Nephron (organoid): ENCODE measurements at regions not wholly inside any gene's neighbourhood (a gene's known extent, or its start where the extent isn't known, plus 50 kb on each side); places are given as distances from the start of the nearest gene placed in this dataset.

Experiments used
- H3K27ac Mint-ChIP-seq, 3 experiments: 2 replicates each; pipeline ENCODE4 v1.8.0; 2020; ENCODE audit warnings: mixed read lengths in 3 of 3, mild to moderate bottlenecking in 2 of 3, moderate library complexity in 1 of 3
- H3K27me3 Mint-ChIP-seq: 2 replicates; pipeline ENCODE4 v1.8.0; 2021; ENCODE audit warnings: low read depth, mild to moderate bottlenecking, moderate library complexity, mixed read lengths
- H3K36me3 Mint-ChIP-seq: 2 replicates; pipeline ENCODE4 v1.8.0; 2020; ENCODE audit warnings: low read depth, mixed read lengths
- H3K4me1 Mint-ChIP-seq: 2 replicates; pipeline ENCODE4 v1.8.0; 2020; ENCODE audit warnings: mixed read lengths
- H3K4me3 Mint-ChIP-seq, 3 experiments: 2 replicates each; pipeline ENCODE4 v1.8.0; 2020; ENCODE audit warnings: mild to moderate bottlenecking in 3 of 3, mixed read lengths in 3 of 3, moderate library complexity in 2 of 3
- H3K9me3 Mint-ChIP-seq: 2 replicates; pipeline ENCODE4 v1.8.0; 2020; ENCODE audit warnings: mixed read lengths
- TF ChIP-seq, protein P1 (sequence below), 3 experiments: fragments of 200-600 bp; sonication (generic); IDR thresholded peaks; one replicate each; pipeline ENCODE4 v1.5.0; 2021; ENCODE audit warnings: antibody characterized with exemption in 3 of 3; ENCODE audit not compliant: unreplicated experiment in 3 of 3

DNA sequence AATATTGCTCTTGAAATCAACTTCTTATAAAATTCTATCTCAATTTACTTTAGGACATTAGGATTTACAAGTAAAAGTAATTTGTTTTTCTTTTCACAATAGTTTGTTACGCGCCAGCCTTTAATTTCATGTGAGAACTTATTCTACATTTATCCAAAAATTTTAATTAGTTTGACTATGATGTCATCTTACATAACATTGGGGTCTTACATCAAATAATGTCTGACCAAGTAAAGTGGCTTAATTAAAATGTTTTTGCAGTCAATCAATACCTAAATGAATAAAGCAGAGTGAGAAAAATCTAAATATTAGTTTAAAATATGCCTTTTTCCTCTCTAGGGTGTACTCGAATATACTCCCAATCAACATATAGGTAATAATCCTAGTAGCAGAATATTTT is 666.2 kb upstream of the FBXO33 start:
- no peaks in the 10 kb centered on the region for H3K4me1 Mint-ChIP-seq
- no peaks in the 10 kb centered on the region for H3K36me3 Mint-ChIP-seq
- H3K27ac Mint-ChIP-seq: no peak overlapping the region
- TF ChIP-seq, protein P1, sequence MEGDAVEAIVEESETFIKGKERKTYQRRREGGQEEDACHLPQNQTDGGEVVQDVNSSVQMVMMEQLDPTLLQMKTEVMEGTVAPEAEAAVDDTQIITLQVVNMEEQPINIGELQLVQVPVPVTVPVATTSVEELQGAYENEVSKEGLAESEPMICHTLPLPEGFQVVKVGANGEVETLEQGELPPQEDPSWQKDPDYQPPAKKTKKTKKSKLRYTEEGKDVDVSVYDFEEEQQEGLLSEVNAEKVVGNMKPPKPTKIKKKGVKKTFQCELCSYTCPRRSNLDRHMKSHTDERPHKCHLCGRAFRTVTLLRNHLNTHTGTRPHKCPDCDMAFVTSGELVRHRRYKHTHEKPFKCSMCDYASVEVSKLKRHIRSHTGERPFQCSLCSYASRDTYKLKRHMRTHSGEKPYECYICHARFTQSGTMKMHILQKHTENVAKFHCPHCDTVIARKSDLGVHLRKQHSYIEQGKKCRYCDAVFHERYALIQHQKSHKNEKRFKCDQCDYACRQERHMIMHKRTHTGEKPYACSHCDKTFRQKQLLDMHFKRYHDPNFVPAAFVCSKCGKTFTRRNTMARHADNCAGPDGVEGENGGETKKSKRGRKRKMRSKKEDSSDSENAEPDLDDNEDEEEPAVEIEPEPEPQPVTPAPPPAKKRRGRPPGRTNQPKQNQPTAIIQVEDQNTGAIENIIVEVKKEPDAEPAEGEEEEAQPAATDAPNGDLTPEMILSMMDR (IDR thresholded peaks at IDR 0.05; ENCODE audit: unreplicated experiment in 3 of 3): no peak
- no peaks in the 10 kb centered on the region for H3K9me3 Mint-ChIP-seq
- no peaks in the 10 kb centered on the region for H3K27me3 Mint-ChIP-seq
- no peak overlapping the region for H3K4me3 Mint-ChIP-seq

DNA sequence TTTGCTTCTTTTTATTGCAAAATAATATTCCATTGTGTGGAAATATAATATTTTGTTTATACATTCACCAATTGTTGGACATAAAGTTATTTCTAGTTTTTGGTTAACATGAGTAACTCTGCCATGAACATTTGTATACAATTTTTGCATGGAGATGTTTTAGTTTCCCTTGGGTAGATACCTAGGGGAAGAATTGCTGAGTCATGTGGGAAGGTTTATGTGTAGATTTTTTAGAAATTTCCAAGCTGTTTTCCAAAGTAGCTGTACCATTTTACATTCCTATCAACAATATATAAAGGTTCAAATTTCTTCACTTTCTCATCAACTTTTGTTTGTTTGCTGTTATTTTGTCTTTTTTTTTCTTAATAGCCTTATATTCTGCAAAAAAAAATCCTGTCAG is 664.7 kb upstream of the FBXO33 start:
- H3K27me3 Mint-ChIP-seq: peaks cover 3% of the 10 kb centered on the region
- H3K4me1 Mint-ChIP-seq: no peaks in the 10 kb centered on the region
- no peaks in the 10 kb centered on the region for H3K9me3 Mint-ChIP-seq
- TF ChIP-seq, protein P1 (IDR thresholded peaks at IDR 0.05; ENCODE audit: unreplicated experiment in 3 of 3): no peak
- H3K27ac Mint-ChIP-seq: no peak overlapping the region
- no peaks in the 10 kb centered on the region for H3K36me3 Mint-ChIP-seq
- H3K4me3 Mint-ChIP-seq: no peak overlapping the region

DNA sequence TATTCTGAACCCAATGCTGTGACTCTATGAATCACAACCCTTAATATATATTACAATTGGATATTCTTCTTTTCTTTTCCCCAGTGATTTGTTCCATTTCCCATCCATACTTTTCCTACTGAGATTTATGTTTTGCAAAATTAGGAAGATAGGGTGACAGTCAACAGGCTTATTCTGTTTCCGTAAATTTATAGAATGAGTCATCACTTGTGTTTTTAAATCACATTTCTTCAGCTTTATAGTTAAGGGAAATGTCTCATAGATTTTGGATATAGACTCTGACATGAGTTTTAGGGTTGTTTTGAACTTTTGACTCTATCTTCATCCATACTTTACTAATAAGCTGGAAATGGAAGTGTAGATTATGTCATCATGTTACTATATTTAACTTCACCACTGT is 661.6 kb upstream of the FBXO33 start:
- H3K4me1 Mint-ChIP-seq: no peaks in the 10 kb centered on the region
- peaks cover 3% of the 10 kb centered on the region for H3K27me3 Mint-ChIP-seq
- TF ChIP-seq, protein P1 (IDR thresholded peaks at IDR 0.05; ENCODE audit: unreplicated experiment in 3 of 3): no peak
- no peak overlapping the region for H3K4me3 Mint-ChIP-seq
- no peaks in the 10 kb centered on the region for H3K36me3 Mint-ChIP-seq
- H3K9me3 Mint-ChIP-seq: no peaks in the 10 kb centered on the region
- no peak overlapping the region for H3K27ac Mint-ChIP-seq

- Mint-ChIP-seq H3K36me3 (no peaks in the 10 kb centered on the region), H3K4me3 (no peak overlapping the region), H3K9me3 (no peaks in the 10 kb centered on the region), H3K27ac (no peak overlapping the region), H3K4me1 (no peaks in the 10 kb centered on the region), H3K27me3 (no peaks in the 10 kb centered on the region)
- TF ChIP-seq, protein P1 (IDR thresholded peaks at IDR 0.05; ENCODE audit: unreplicated experiment in 3 of 3): no peak
Observed at GRCh38 chr14:40074169-40074568, 641.9 kb upstream of the FBXO33 start.

DNA sequence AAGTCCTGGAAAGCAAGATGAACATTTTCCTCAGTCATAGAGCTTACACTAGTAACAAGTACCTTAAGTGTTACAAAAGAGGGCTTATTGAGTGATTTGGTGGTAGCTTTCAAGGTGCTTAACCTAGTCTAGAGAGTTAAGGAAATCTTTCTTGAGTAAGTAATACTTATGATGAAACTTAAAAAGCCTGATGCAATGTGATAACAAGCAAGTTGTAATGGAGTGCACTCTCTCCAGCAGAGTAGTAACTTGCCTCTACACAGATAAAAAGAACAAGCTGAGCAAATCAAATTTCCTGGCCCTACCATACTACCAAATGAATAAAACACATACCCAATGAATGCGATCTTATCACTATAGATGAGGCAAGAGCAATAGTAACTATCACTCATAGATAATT is 639.9 kb upstream of the FBXO33 start:
- H3K27ac Mint-ChIP-seq: no peak overlapping the region
- H3K27me3 Mint-ChIP-seq: no peaks in the 10 kb centered on the region
- TF ChIP-seq, protein P1 (IDR thresholded peaks at IDR 0.05; ENCODE audit: unreplicated experiment in 3 of 3): no peak
- H3K36me3 Mint-ChIP-seq: no peaks in the 10 kb centered on the region
- H3K4me3 Mint-ChIP-seq: no peak overlapping the region
- H3K9me3 Mint-ChIP-seq: no peaks in the 10 kb centered on the region
- H3K4me1 Mint-ChIP-seq: no peaks in the 10 kb centered on the region
